Activated T-helper 1 cell treated with Interleukin-2 at 50 U/mL for 16 hours (primary cell): ENCODE measurements at regions not wholly inside any gene's neighbourhood (a gene's known extent, or its start where the extent isn't known, plus 50 kb on each side); places are given as distances from the start of the nearest gene placed in this dataset.
"Not testable (repeated sequence)": the region's sequence is repeated elsewhere in the genome, so short reads cannot be mapped to it uniquely, and the experiment has no call there.

Experiments used
- DNase-seq: peaks from one replicate; pipeline ENCODE4 v3.0.0-alpha.2; 2020; ENCODE audit warnings: low read depth

- no peak for DNase-seq
Observed at GRCh38 chr3:88000853-88001252, 58.0 kb downstream of the CGGBP1 start.

GRCh38 chr3:87997966-87998365 lies 60.8 kb downstream of the CGGBP1 start:
- no peak for DNase-seq

- DNase-seq: no peak
Observed at GRCh38 chr3:87997298-87997697, 61.5 kb downstream of the CGGBP1 start.

- no peak for DNase-seq
Observed at GRCh38 chr3:87996882-87997281, 61.9 kb downstream of the CGGBP1 start.

GRCh38 chr3:87993566-87993965 lies 65.2 kb downstream of the CGGBP1 start:
- DNase-seq: no peak

DNA sequence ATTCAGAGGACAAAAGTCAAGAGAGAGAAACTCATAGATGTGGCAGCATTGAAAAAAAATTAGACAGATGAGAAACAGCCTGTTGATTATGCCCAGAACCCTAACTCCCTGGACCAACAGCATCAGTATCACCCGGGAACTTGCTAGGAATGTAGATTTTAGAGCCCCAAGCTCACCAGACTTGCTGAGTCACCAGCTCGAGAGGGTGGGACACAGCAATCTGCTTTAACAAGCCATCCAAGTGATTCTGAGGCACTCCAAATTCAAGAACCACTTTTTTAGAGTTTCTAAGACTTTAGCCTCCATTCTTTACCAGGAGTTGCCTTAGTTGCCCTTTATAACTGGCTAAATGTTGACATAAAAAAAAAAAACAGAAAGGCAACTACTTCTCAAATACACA lies 70.9 kb downstream of the CGGBP1 start:
- DNase-seq: no peak

DNA sequence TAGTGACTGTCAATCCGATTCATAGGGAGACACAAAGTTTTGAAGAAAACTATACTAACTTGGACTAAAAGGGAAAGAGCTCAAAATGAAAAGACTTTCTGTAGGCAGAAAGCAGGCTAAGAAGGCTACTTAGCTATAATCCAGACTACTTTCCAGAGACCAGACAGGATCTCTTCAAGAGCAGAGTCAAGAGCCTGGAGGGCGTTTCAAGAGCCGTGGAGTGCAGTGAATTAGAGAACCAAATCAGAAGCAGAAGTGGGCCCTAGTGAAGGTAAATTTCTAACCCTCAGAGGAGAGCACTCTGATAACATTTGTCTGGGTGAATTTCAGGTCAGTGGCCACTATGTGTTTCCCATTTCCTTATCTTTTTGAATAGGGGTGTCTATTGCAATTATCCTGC lies 76.4 kb downstream of the CGGBP1 start:
- no peak for DNase-seq

GRCh38 chr3:87979527-87979926 lies 79.3 kb downstream of the CGGBP1 start:
- DNase-seq: no peak

DNA sequence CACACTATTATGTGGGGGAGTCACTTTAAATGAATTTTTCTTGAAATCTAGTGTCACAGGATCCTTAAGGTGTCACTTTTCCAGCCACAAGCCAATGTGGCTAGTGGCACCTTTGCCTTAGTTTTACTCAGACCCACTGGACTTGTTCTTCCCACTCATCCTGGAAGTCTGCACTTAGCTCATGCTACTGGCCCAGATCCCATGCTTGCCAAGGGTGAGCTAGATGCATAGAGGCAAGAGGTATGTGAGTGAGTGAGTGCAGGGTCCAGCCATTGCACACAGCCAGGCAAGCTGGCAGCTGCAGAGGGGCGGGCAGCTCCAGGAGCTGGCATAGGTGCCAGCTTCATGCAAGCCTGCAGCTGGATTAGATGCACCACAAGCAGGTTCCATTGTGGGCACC lies 81.0 kb downstream of the CGGBP1 start:
- DNase-seq: no peak

DNA sequence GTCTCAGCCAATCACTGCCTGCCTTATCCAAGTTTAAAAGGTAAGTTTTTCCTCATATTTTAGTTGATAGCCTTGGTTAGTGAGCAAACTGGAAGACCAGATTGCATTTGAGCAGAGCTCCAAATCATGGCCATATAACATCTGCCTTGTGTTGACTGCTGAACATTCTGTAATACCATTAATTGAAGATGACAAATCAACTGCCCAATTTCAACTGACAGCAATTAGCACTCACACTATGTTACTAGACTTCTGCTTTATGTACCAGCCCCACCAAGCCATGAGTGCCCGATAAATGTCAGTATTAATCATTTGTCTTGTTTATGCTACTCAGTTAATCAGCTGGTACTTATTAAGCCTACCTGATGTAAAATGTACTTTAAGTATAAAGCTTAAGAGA lies 83.1 kb downstream of the CGGBP1 start:
- no peak for DNase-seq

- DNase-seq: no peak
Observed at GRCh38 chr3:87973906-87974305, 84.9 kb downstream of the CGGBP1 start.

DNA sequence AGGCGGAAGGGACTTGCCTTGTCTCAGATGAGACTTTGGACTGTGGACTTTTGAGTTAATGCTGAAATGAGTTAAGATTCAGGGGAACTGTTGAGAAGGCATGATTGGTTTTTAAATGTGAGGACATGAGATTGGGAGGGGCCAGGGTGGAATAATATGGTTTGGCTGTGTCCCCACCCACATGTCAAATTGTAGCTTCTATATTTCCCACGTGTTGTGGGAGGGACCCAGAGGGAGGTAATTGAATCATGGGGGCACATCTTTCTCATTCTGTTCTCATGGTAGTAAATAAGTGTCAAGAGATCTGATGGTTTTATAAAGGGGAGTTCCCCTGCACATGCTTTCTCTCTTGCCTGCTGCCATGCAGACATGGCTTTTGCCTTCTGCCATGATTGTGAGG lies 89.2 kb downstream of the CGGBP1 start:
- no peak for DNase-seq

DNA sequence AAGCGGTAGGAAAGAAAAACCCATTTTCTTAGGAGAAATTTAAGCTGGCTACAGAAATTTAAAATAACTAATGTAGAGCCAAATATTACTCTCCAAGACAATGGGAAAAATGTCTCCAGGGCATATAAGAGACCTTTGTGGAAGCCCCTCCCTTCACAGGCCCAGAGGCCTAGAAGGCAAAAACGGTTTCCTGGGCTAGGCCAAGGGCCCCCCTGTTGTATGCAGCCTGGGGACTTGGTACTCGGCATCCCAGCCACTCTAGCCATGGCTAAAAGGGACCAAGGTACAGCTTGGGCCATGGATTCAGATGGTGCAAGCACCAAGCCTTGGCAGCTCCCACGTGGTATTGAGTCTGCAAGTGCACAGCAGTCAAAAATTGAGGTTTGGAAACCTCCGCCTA lies 90.1 kb downstream of the CGGBP1 start:
- DNase-seq: no peak

GRCh38 chr3:87958289-87958688 lies 100.5 kb downstream of the CGGBP1 start:
- DNase-seq: no peak

DNA sequence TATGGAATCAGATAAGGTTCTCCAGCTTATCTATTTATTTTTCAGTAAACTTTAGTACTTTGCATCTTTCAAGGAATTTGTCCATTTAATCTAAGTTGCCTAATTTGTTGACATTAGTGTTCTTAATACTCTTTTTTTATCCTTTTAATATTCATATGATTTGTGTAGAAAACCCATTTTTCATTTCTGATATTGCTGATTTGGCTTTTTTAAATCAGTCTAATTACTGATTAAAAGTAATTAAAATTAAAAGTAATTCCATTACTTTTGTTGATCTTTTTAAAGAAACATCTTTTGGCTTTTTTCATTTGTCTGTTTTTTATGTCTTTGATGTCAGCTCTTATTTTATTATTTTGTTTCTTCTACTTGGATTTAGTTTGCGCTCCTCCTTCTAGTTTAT lies 101.2 kb downstream of the CGGBP1 start:
- no peak for DNase-seq

GRCh38 chr3:87949879-87950208 lies 109.0 kb downstream of the CGGBP1 start:
- no peak for DNase-seq

DNA sequence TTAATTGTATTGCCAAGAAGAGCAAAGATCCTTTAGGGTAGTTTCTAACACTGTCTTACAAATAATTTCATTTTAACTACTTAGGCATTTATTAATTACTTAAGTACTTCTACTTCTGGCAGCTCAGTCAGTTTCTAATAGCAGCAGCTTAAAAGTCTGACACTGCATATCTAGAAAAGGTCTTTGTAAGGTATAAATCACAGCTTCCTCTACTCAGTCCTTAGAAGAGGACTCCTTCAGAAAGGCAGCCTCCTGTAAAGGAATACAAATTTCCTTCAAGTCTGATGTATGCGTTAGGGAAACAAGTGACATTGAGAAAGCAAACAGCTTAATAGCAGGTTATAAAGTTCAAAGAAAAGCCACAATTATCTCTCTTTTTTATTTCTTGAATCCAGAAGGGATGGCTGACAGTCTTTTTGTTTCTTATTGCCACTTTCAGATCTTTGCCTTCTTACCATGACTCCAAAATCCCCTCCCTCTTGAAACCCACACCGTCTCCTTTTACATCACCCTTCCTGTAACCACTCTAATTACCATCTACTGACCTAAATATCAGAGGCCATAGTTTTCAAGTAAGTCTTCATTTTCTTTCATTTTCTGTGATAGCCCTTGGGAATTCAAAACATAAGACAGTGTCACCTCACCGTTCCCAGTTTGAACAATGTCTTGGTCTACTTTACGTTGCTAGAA lies 109.5 kb downstream of the CGGBP1 start:
- DNase-seq: no peak

DNA sequence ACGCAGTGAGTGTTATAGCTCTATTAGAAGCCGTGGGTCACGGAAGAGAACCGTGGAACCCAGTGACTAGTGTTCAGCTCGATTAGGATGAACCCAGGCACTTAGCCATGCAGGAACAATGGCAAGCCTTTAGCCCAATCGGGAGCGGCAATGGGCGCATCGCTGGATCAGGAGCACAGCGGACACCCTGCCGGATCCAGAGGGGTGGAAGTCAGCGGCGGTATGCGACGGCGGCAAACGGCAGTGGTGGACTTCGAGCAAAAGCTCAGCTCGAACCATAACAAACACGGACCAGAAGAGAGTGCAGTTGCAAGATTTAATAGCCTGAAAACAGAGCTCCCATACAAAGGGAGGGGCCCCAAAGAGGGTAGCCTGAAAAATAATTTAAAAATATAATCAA lies 112.8 kb downstream of the CGGBP1 start:
- DNase-seq: not testable (repeated sequence)

DNA sequence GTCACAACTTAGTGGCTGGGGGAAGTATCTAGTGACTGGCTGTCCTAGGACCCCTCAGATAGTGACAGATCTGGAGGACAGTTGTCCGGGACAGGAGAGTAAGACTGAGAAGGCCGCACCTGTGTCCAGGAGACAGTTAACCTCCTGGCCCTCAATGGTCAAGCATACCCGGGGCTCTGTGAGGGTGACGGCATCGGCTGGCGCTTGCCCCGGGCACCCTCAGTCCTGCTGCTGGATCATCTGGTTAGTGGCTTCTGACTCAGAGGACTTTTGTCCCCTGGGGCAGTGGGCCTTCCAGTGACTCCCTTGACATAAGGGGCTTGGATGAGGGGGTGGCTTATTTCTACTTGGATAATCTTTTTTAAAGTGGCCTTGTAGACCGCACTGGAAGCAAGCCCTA lies 116.5 kb downstream of the CGGBP1 start:
- DNase-seq: not testable (repeated sequence)

DNA sequence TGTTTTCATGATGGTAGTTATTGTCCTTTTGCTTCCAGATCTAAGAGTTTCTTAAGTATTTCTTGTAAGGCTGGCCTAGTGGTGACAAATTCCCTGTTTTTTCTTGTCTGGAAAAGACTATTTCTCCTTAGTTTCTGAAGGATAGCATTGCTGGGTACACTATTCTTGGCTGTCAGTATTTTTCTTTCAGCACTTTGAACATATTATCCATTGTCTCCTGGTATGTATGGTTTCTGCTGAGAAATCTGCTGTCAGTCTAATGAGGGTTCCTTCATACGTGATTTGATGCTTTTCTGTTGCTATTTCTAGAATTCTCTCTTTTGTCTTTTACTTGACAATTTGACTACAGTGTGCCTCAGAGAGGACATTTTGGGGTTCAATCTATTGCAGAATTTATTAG lies 134.3 kb downstream of the CGGBP1 start:
- DNase-seq: no peak

DNA sequence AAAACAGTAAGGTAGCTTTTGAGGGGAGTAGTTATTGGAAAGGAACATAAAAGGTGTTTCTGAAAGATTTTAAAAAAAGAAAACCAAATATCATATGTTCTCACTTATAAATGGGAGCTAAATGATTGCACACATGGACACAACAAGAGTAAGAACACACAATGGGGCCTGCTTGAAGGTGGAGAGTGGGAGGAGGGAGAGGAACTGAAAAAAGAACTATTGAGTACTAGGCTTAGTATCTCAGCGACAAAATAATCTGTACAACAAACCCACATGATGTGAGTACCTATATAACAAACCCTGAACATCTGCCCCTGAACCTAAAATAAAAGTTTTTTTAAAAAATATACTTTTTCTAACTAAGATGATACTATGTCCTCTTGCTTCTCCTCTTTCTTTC lies 138.3 kb downstream of the CGGBP1 start:
- DNase-seq: no peak

GRCh38 chr3:87901141-87901540 lies 157.7 kb downstream of the CGGBP1 start:
- no peak for DNase-seq

- DNase-seq: no peak
Observed at GRCh38 chr3:87900061-87900460, 158.7 kb downstream of the CGGBP1 start.

GRCh38 chr3:87898971-87899370 lies 159.8 kb downstream of the CGGBP1 start:
- no peak for DNase-seq

- no peak for DNase-seq
Observed at GRCh38 chr3:87895983-87896382, 162.8 kb downstream of the CGGBP1 start.
